HL-60 (cell line): ENCODE measurements at regions not wholly inside any gene's neighbourhood (a gene's known extent, or its start where the extent isn't known, plus 50 kb on each side); places are given as distances from the start of the nearest gene placed in this dataset.

Experiments used
- DNase-seq, 2 experiments: peaks; one replicate each; pipeline ENCODE4 v3.0.0-alpha.2; 2010 to 2020; ENCODE audit warnings: low read depth in 1 of 2, low spot score in 1 of 2
- H3K27ac ChIP-seq: fragments of 250-450 bp; sonication (Bioruptor Pico); replicated peaks from 2 replicates; pipeline ENCODE4 v1.5.1; 2020; ENCODE audit warnings: mild to moderate bottlenecking, moderate library complexity
- H3K27me3 ChIP-seq: fragments of 250-450 bp; sonication (Bioruptor Pico); 2 replicates; pipeline ENCODE4 v1.5.1; 2021; ENCODE audit warnings: mild to moderate bottlenecking, moderate library complexity; ENCODE audit not compliant: insufficient read depth, poor library complexity, severe bottlenecking
- H3K4me3 ChIP-seq: replicated peaks from 2 replicates; pipeline ENCODE4 v1.5.1; 2011; ENCODE audit warnings: mild to moderate bottlenecking, control low read depth, low read length; ENCODE audit not compliant: insufficient read depth
- GABPA ChIP-seq: IDR thresholded peaks from 2 replicates; pipeline ENCODE4 v1.6.1; 2012; ENCODE audit warnings: low read depth
- POLR2AphosphoS5 ChIP-seq: IDR thresholded peaks from 2 replicates; pipeline ENCODE4 v1.6.1; 2012; ENCODE audit warnings: low read depth
- SPI1 ChIP-seq: IDR thresholded peaks from 2 replicates; pipeline ENCODE4 v1.6.1; 2012; ENCODE audit warnings: low read depth, mild to moderate bottlenecking, borderline replicate concordance
- TF ChIP-seq, protein P1 (sequence below): IDR thresholded peaks from one replicate; pipeline ENCODE4 v1.5.1; 2011; ENCODE audit warnings: low read length, control low read depth, inconsistent platforms; ENCODE audit not compliant: insufficient read depth
- TF ChIP-seq, protein P2 (sequence below): IDR thresholded peaks from 2 replicates; pipeline ENCODE4 v1.6.1; 2012; ENCODE audit warnings: low read depth; ENCODE audit not compliant: insufficient replicate concordance

DNA sequence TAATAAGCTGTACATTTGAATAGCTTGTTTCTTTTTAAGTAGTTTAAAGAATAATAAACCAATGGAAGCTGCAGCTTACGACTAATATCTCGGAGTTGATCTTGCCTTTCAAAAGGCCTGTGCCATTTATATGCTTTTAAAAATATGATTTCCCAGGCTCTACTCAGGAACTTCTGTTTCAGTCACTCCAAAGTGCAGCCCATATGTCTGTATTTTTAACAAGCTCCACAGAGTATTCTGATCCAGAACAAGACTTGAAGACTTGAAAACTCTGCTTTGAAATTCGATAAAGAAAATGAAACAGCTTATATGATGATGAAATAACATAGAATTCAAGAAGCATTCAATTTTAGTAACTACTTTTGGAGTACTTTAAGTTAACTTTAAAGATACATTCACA is 79.1 kb upstream of the PLPPR4 start:
- no peak for DNase-seq
- Histone ChIP-seq H3K27me3 (no peaks in the 10 kb centered on the region), H3K27ac (no peak overlapping the region), H3K4me3 (no peak overlapping the region)
- TF ChIP-seq, protein P1, sequence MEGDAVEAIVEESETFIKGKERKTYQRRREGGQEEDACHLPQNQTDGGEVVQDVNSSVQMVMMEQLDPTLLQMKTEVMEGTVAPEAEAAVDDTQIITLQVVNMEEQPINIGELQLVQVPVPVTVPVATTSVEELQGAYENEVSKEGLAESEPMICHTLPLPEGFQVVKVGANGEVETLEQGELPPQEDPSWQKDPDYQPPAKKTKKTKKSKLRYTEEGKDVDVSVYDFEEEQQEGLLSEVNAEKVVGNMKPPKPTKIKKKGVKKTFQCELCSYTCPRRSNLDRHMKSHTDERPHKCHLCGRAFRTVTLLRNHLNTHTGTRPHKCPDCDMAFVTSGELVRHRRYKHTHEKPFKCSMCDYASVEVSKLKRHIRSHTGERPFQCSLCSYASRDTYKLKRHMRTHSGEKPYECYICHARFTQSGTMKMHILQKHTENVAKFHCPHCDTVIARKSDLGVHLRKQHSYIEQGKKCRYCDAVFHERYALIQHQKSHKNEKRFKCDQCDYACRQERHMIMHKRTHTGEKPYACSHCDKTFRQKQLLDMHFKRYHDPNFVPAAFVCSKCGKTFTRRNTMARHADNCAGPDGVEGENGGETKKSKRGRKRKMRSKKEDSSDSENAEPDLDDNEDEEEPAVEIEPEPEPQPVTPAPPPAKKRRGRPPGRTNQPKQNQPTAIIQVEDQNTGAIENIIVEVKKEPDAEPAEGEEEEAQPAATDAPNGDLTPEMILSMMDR, result no peak
- TF ChIP-seq POLR2AphosphoS5 (no peak), GABPA (no peak), SPI1 (no peak)
- TF ChIP-seq, protein P2, sequence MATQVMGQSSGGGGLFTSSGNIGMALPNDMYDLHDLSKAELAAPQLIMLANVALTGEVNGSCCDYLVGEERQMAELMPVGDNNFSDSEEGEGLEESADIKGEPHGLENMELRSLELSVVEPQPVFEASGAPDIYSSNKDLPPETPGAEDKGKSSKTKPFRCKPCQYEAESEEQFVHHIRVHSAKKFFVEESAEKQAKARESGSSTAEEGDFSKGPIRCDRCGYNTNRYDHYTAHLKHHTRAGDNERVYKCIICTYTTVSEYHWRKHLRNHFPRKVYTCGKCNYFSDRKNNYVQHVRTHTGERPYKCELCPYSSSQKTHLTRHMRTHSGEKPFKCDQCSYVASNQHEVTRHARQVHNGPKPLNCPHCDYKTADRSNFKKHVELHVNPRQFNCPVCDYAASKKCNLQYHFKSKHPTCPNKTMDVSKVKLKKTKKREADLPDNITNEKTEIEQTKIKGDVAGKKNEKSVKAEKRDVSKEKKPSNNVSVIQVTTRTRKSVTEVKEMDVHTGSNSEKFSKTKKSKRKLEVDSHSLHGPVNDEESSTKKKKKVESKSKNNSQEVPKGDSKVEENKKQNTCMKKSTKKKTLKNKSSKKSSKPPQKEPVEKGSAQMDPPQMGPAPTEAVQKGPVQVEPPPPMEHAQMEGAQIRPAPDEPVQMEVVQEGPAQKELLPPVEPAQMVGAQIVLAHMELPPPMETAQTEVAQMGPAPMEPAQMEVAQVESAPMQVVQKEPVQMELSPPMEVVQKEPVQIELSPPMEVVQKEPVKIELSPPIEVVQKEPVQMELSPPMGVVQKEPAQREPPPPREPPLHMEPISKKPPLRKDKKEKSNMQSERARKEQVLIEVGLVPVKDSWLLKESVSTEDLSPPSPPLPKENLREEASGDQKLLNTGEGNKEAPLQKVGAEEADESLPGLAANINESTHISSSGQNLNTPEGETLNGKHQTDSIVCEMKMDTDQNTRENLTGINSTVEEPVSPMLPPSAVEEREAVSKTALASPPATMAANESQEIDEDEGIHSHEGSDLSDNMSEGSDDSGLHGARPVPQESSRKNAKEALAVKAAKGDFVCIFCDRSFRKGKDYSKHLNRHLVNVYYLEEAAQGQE, result no peak

- DNase-seq, result no peak
- TF ChIP-seq, protein P1, result no peak
- TF ChIP-seq SPI1 (no peak), GABPA (no peak), POLR2AphosphoS5 (no peak)
- TF ChIP-seq, protein P2, result no peak
- peaks cover 2% of the 10 kb centered on the region for H3K27me3 ChIP-seq
- no peak overlapping the region for H3K4me3 ChIP-seq
- no peak overlapping the region for H3K27ac ChIP-seq
Observed at GRCh38 chr1:99193431-99193830, 70.9 kb upstream of the PLPPR4 start.

DNA sequence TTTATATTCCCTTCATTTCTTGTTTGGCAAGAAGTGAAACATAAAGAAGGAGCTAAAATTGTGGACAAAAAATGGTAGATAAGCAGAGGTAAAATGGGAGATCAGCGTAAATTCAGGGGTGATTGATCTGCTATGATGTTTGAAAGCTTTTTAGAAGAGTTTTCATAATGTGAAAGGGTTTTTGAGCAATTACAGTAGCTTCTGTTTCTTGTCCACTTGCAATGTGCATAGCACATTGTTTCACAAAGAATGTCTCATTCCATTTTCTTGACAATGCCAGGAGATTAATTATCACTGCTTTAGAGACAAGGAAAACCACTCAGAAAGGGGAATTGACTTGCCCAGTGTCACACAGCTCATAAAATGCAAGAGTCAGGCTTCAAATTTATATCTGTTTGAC is 65.9 kb upstream of the PLPPR4 start:
- Histone ChIP-seq H3K27ac (no peak overlapping the region), H3K4me3 (no peak overlapping the region), H3K27me3 (peaks cover 2% of the 10 kb centered on the region)
- TF ChIP-seq, protein P1, result no peak
- no peak for TF ChIP-seq POLR2AphosphoS5
- TF ChIP-seq, protein P2, result no peak
- TF ChIP-seq SPI1, result no peak
- no peak for TF ChIP-seq GABPA
- no peak for DNase-seq
